Right hindlimb (tissue), 1 donor: ENCODE measurements at regions not wholly inside any gene's neighbourhood (a gene's known extent, or its start where the extent isn't known, plus 50 kb on each side); places are given as distances from the start of the nearest gene placed in this dataset.
"Not testable (repeated sequence)": the region's sequence is repeated elsewhere in the genome, so short reads cannot be mapped to it uniquely, and the experiment has no call there.

Source experiments
- DNase-seq: peaks from one replicate; pipeline ENCODE4 v3.0.0-alpha.2; 2018

DNA sequence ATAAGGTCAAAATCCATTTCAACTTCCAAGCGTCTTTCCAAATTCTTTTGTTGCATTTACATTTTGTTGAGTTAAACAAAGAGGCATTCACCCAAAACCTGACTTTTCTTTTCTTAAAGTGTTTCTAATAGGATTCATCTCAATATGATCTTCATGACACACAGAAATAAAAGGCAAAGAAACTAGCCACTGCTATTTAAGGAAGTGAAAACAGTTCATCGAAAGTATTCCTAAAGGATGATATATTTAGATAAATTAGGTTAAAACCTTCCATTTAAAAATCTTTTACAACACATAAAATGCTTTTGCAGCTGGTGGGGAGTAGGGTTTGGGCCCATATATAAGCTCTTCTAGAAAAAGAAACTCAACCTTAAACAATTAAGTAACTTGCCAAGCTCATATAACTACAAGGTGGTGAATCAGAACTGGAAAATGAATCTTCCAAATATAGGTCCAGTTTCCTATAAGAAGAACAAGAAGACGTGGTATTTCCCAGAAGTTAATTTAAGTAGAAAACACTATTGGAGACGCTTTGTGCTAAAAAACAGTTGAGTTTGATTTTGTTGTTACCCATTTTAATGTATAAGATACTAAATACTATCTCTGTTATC, 336.0 kb upstream of the HNRNPA3 start:
- DNase-seq, result no peak

DNA sequence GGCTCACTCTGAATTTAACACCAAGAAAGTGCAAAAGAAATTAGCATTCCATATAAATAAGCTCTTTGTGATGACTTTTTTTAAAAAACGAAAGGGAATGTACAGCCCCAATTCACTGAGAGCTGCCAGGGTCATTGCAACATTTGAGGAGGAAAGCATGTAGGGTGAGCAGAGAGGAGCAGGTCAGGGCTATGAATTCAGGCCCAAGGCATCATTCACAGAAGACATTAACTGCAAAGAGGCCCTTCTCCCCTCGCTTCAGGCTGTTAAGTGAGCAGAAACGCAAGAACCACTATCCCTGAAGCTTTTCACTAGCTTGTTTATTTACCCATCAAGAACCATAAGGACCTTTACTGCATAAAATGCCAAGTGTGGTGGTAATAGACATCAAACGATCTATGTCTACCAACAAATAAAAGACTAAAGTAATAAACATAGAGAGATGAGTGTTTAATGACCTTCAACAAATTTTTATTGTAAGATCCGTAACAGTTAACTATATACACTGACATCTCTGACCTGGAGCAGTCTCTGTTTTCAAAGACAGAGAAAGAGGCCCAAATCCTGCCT, 333.1 kb upstream of the HNRNPA3 start:
- DNase-seq, result no peak

DNA sequence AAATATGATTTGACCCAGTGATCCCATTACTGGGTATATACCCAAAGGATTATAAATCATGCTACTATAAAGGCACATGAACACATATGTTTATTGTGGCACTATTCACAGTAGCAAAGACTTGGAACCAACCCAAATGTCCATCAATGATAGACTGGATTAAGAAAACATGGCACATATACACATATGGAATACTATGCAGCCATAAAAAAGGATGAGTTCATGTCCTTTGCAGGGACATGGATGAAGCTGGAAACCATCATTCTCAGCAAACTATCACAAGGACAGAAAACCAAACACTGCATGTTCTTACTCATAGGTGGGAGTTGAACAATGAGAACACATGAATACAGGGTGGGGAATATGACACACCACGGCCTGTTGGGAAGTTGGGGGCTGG, 330.5 kb upstream of the HNRNPA3 start:
- not testable (repeated sequence) for DNase-seq

DNA sequence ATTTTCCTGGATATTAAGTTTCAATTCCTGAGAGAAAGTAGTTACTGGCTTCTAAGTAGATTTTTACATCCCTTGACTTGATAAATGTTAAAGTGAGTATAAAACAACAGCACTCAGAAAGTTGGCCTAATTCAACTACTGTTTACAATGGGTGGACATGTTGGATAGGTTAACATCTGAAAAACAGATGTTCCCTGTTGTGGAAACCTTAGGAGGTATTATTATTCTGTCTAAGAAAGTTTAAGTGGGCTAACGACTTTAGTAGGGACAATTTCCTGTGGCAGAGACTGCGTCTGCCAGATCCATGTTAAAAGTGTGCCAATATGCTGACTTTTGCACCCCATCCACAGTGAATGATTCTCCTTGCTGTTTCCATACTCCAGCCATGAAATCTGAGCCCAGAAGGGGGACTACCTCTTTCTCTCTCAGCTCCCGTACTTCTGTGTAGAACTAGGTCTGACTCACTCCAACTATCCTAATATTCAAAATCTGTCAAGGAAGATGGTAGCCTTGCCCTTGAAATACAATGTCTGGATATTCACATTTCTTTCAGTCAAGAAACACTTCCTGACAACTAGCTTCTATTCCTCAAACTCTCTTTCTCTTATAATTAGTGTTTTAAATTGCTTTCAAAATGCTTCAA, 327.5 kb upstream of the HNRNPA3 start:
- peak; percentile 24 for DNase-seq

- no peak for DNase-seq
These were observed 326.9 kb upstream of the HNRNPA3 start for GRCh38 chr2:176885661-176886060.

GRCh38 chr2:176891105-176891504, 321.5 kb upstream of the HNRNPA3 start:
- DNase-seq, result no peak

- DNase-seq, result no peak
These were observed 320.7 kb upstream of the HNRNPA3 start for GRCh38 chr2:176891857-176892256.

DNA sequence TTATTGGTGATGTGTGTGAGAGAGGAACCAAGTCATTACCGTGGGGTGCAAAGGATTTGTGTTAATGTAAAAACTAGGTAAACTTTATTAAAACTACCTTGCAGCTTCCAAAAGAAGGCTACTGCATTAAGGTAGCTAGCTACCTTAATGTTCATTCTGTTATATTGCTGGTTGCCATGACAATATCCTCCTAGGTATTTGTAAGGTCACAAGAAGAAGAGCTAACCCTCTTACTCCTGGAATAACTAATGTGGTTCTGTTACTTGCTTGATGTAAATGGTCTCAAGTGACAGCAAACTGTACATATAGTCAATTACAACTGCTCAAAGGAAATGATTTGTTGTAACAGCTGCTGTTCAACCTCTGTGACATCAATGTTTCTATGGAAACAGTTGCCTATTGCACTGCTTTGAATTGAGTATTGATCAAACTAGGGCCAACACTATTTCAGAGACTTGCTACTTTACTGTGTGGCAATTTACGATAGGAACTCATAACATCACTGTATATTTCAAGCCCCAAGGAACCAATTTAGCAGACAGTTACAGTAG, 319.8 kb upstream of the HNRNPA3 start:
- DNase-seq, result no peak

- no peak for DNase-seq
These were observed 317.4 kb upstream of the HNRNPA3 start for GRCh38 chr2:176895158-176895557.

DNA sequence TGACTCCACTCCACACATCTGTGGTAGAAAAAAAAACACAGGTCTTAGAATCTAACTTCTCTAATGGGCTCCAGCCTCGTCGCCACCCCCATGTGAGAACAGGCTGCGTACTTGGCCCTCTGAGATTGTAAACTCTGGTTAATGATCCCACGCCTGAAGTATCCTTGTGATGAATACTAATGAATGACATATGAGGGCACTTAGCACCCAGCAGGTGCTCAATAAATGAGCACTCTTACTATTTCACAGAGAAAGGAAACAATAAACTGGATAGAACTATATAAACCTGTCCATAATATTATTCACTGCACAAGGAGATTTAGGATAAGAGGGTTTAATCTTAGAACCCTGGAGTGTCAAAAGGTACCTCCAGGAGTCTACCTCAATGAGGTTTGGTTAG, 310.1 kb upstream of the HNRNPA3 start:
- DNase-seq, result no peak

DNA sequence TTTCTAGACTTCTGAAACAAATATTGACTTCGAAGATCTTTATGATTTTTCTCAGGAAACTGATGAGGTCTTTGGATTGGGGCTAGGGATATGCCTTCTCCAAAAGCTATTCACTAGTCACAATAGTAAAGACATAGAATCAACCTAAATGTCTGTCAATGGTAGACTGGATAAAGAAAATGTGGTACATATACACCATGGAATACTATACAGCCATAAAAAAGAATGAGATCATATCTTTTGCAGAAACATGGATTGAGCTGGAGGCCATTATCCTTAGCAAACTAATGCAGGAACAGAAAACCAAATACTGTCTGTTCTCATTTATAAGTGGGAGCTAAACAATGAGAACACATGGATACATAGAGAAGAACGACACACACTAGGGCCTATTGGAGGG, 308.5 kb upstream of the HNRNPA3 start:
- not testable (repeated sequence) for DNase-seq

DNA sequence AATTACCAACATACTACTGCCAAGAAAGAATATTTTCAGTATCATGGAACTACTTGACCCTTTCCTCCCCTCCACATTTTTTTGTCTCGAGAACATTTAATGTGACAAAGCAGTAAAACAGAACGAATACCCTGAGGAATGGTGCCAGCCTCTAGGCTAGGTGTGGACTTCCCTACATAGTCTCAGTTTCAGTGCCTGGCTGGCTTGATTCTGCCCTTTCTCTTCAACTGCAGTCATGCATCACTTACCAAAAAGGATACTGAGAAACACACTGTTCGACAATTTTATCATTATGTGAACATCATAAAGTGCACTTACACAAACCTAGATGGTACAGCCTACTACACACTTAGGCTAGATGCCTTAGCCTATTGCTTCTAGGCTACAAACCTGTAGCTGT, 305.3 kb upstream of the HNRNPA3 start:
- DNase-seq, result no peak

DNA sequence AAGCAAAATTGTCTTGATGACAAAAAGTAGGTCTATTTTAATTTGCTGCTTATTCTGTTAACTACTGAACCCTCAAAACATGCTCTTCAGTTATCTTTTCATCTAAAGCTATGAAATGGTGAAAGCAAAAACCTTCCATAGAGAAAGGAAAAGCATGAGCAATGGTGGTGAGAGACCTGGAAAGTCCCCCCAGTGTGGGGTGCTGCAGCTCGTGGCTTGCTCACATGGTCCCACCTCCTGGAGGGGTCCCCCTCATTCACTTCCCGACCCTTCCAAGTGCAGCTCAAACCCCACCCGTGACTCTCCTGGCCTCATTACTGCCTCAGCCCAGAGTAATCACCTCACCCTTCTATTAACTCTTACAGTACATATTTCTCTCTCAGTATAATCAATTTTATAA, 301.8 kb upstream of the HNRNPA3 start:
- no peak for DNase-seq

- no peak for DNase-seq
These were observed 298.6 kb upstream of the HNRNPA3 start for GRCh38 chr2:176913955-176914354.

GRCh38 chr2:176914371-176914770, 298.2 kb upstream of the HNRNPA3 start:
- peak; percentile 40 for DNase-seq

- DNase-seq, result not testable (repeated sequence)
These were observed 290.0 kb upstream of the HNRNPA3 start for GRCh38 chr2:176922545-176922944.

DNA sequence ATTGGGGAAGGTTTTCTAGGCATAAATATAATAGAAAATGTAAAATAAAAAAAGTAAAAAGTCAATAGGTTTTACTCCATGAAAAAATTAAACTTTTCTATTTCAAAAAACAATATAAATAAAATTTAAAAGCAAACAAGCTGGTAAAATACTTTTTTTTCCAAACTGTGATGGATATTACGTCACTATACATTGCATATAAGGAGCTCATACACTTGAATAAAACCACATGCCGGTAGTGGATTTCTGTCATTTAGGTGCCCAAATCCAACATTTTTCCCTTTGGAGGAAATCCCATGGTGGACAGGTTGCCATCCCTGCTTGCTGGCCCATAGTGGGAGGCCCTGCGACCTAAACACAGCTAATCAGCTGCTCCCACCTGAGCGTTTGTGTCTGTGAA, 289.4 kb upstream of the HNRNPA3 start:
- no peak for DNase-seq

DNA sequence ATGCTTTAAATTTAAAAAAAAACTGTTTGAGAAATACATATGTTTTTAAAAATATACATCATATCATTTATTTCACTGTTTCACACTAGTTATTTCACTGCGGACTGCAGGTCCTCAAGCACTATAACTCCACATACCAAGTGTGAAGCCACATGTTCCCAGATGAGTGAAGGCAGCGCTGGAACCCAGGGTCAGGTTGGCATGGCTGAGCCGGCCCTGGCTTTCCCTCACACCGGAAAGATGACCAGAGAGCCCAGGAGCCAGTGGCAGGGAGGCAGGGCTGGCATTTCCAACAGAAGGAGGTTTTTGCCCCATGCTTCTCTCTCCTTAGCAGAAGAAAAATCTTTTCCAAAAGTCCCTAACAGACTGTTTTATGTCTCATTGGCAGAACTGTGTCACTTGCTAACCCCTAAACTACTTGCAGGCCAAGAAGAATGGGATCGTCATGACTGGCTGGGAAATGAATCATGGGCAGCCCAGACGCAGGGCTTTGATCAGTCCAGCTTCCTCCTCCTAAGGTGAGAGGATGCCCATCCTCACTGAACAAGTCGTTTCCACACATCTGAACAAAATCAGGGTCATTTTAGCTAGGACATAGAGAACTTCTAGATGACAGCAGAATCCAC, 287.6 kb upstream of the HNRNPA3 start:
- DNase-seq, result no peak

GRCh38 chr2:176926453-176926852, 286.1 kb upstream of the HNRNPA3 start:
- no peak for DNase-seq

- not testable (repeated sequence) for DNase-seq
These were observed 283.2 kb upstream of the HNRNPA3 start for GRCh38 chr2:176929387-176929786.

- no peak for DNase-seq
These were observed 280.7 kb upstream of the HNRNPA3 start for GRCh38 chr2:176931588-176932563.

DNA sequence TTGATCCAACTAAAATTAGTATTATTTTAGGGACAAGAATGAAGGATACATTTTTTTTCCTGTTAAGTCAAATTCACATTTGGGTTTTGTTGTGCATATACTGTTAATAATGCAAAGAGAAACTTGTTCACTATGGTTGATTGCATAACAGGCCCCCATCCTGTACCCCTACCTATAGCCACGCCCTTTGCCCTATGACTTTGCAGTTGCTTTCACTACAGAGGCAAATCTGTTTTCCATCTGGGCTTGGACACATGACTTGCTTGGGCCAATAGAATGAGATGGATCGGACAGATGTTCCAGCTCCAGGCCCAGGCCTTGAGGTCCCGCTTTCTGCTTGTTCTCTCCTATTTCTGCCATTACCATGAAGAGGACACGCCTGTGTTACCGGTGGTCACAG, 278.5 kb upstream of the HNRNPA3 start:
- DNase-seq, result no peak
